NCI-H2196 treated with DMSO at 0.1 percent for 48 hours (cell line): ENCODE measurements at regions not wholly inside any gene's neighbourhood (a gene's known extent, or its start where the extent isn't known, plus 50 kb on each side); places are given as distances from the start of the nearest gene placed in this dataset.

Experiments
- DNase-seq: peaks from one replicate; lab custom pipeline; 2025; ENCODE audit not compliant: unreplicated experiment; lab: John Stamatoyannopoulos, UW

GRCh38 chrX:20863649-20864048 is 510.6 kb upstream of the CNKSR2 start:
- DNase-seq = no peak

GRCh38 chrX:20861113-20861512 is 513.1 kb upstream of the CNKSR2 start:
- no peak for DNase-seq

GRCh38 chrX:20857746-20858145 is 516.5 kb upstream of the CNKSR2 start:
- DNase-seq = no peak

GRCh38 chrX:20838477-20838876 is 535.7 kb upstream of the CNKSR2 start:
- DNase-seq = no peak

GRCh38 chrX:20829665-20830491 is 544.3 kb upstream of the CNKSR2 start:
- no peak for DNase-seq

- DNase-seq = no peak
These were observed 548.2 kb upstream of the CNKSR2 start for GRCh38 chrX:20825984-20826383.

- no peak for DNase-seq
These were observed 537.3 kb upstream of the RPS6KA3 start for GRCh38 chrX:20803971-20804370.

- no peak for DNase-seq
These were observed 535.3 kb upstream of the RPS6KA3 start for GRCh38 chrX:20802036-20802435.

GRCh38 chrX:20796450-20796849 is 529.7 kb upstream of the RPS6KA3 start:
- DNase-seq = no peak

- DNase-seq = no peak
These were observed 522.4 kb upstream of the RPS6KA3 start for GRCh38 chrX:20789103-20789502.

- DNase-seq = no peak
These were observed 500.6 kb upstream of the RPS6KA3 start for GRCh38 chrX:20767346-20767745.

GRCh38 chrX:20756585-20756984 is 489.9 kb upstream of the RPS6KA3 start:
- DNase-seq = no peak

GRCh38 chrX:20753076-20753475 is 486.4 kb upstream of the RPS6KA3 start:
- no peak for DNase-seq

- DNase-seq = no peak
These were observed 480.0 kb upstream of the RPS6KA3 start for GRCh38 chrX:20746690-20747089.

- no peak for DNase-seq
These were observed 476.3 kb upstream of the RPS6KA3 start for GRCh38 chrX:20743046-20743445.

- DNase-seq = no peak
These were observed 475.4 kb upstream of the RPS6KA3 start for GRCh38 chrX:20742106-20742505.

- DNase-seq = no peak
These were observed 473.7 kb upstream of the RPS6KA3 start for GRCh38 chrX:20740443-20740842.

GRCh38 chrX:20739038-20739745 is 472.5 kb upstream of the RPS6KA3 start:
- DNase-seq = no peak

GRCh38 chrX:20729416-20729815 is 462.7 kb upstream of the RPS6KA3 start:
- no peak for DNase-seq

- DNase-seq = no peak
These were observed 460.7 kb upstream of the RPS6KA3 start for GRCh38 chrX:20727447-20727846.

GRCh38 chrX:20720954-20721626 is 454.4 kb upstream of the RPS6KA3 start:
- DNase-seq = no peak
